Retinal pigment epithelial cell (primary cell): ENCODE measurements at regions not wholly inside any gene's neighbourhood (a gene's known extent, or its start where the extent isn't known, plus 50 kb on each side); places are given as distances from the start of the nearest gene placed in this dataset.

ENCODE experiments used
- DNase-seq: peaks from one replicate; pipeline ENCODE4 v3.0.0-alpha.2; 2010; ENCODE audit warnings: low read depth
- H3K4me3 ChIP-seq: 2 replicates; pipeline ENCODE4 v1.5.1; 2011; ENCODE audit warnings: mild to moderate bottlenecking, low read length, control low read depth, moderate library complexity
- CTCF ChIP-seq: conservative IDR thresholded peaks from 2 replicates; pipeline ENCODE4 v1.5.1; 2011; ENCODE audit warnings: low read depth, low read length, control low read depth, inconsistent platforms

DNA sequence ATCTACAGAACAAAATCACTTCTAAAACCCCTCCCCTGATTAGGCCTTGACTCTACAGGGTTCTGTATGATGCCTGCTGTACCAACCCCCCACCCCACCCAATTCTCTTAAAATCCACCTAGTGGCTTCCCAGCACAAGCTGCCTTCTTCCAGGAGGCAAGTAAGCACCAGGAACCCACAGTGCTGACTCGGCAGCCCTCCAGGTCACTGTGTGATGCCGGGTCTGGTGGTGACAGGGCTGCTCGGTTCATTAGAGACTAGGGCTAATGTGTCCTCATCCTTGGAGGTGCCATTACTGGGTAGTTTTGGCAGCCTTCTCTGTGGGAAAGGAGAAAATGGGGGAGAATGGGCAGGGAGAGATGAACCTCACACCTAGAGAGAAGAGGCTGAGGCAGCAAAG is 363.5 kb downstream of the PTPRU start:
- H3K4me3 ChIP-seq, result no peak overlapping the region
- TF ChIP-seq CTCF, result no peak
- no peak for DNase-seq

GRCh38 chr1:29599071-29599470 is 362.7 kb downstream of the PTPRU start:
- no peak for TF ChIP-seq CTCF
- no peak for DNase-seq
- H3K4me3 ChIP-seq, result no peak overlapping the region

- TF ChIP-seq CTCF, result no peak
- no peak overlapping the region for H3K4me3 ChIP-seq
- DNase-seq, result no peak
These were observed 361.5 kb downstream of the PTPRU start for GRCh38 chr1:29597861-29598260.

GRCh38 chr1:29593601-29594382 is 357.5 kb downstream of the PTPRU start:
- H3K4me3 ChIP-seq, result no peak overlapping the region
- DNase-seq, result no peak
- TF ChIP-seq CTCF, result no peak

DNA sequence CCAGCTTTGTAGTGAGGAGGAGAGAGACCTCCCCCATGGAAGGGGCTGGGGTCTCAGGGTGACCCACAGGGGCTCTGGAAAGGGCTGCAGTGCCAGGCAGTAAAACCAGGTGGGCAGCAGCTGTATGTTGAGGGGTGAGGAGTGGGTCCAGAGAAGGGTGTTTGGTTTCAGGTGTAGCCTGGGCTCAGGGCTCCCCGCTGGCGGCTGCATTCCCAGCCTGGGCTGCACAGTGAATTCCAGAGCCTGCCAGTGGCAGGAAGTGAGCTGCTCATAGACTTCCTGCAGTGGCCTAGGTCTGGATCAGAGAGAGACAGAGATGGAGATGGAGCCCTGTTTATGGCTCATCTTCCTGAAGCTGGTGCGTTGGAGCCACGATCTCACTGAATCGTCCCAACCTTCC is 356.4 kb downstream of the PTPRU start:
- DNase-seq, result no peak
- no peak for TF ChIP-seq CTCF
- H3K4me3 ChIP-seq, result no peak overlapping the region

DNA sequence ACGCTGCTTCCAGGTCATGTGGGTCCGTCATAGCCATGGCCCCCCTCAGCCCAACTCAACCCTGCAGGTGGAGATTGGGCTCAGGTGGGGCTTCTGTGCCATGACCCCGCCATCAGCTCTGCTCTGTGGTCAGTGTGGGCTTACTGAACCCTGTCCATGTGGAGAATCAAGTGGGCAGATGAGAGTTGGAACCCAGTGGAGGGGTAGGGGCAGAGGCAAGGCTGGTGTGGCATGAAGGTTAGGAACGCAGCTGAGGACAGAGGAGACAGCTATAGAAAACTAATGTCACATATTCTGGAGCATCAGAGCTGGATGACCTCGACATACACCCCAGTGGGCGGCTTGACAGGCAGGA is 355.9 kb downstream of the PTPRU start:
- H3K4me3 ChIP-seq, result no peak overlapping the region
- no peak for DNase-seq
- TF ChIP-seq CTCF, result no peak

DNA sequence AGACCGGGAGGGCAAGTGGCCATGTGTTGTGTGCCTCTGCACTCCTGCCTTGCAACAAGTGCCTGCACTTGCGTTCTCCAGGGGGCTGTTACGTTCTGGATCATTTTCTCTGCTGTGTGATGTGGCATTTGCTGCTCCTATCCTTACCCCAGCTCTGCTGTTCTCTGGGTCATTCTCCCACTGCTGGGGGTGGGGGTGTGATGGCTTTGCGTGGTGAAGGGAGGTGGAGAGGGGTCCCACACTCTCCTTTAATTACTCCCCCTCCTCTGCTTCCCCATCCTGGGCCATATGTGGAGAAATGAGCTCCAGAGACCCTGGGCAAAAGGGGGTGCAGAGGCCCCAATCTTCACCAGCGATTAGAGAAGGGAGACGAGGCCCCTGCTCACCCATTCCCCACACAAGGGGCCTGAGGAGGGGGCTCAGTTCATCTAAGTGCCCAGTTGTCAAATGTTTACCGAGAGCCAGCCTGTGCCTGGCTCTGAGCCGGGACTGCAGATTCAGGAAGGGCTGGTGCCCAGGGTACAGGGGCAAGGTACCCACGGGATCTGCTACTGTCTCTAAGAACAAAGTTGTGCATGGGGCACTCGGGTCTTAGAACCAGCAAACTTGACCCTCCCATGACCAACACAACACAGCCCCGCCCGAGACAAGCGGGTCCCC is 355.4 kb downstream of the PTPRU start:
- TF ChIP-seq CTCF, result no peak

More for the DNA sequence above, 355.4 kb downstream of the PTPRU start:
- H3K4me3 ChIP-seq, result no peak overlapping the region
- DNase-seq, result no peak
